IPS-15b (cell line): ENCODE measurements at regions not wholly inside any gene's neighbourhood (a gene's known extent, or its start where the extent isn't known, plus 50 kb on each side); places are given as distances from the start of the nearest gene placed in this dataset.
A peak's percentile ranks its signal among the peaks of the same experiment; 100 is the strongest.
"Not testable (repeated sequence)": the region's sequence is repeated elsewhere in the genome, so short reads cannot be mapped to it uniquely, and the experiment has no call there.

ENCODE experiments used
- H3K27me3 ChIP-seq: one replicate; pipeline ENCODE4 v1.6.1; 2013; ENCODE audit warnings: low read length; ENCODE audit not compliant: control insufficient read depth, insufficient read depth
- H3K36me3 ChIP-seq: one replicate; pipeline ENCODE4 v1.6.1; 2013; ENCODE audit warnings: low read length; ENCODE audit not compliant: control insufficient read depth, insufficient read depth
- H3K4me1 ChIP-seq: one replicate; pipeline ENCODE4 v1.6.1; 2013; ENCODE audit warnings: mild to moderate bottlenecking, low read length; ENCODE audit not compliant: control insufficient read depth, insufficient read depth
- H3K4me3 ChIP-seq: one replicate; pipeline ENCODE4 v1.5.1; 2013; ENCODE audit warnings: low read depth, low read length
- H3K9ac ChIP-seq: one replicate; pipeline ENCODE4 v1.6.1; 2013; ENCODE audit warnings: low read depth, mild to moderate bottlenecking, low read length
- H3K9me3 ChIP-seq: one replicate; pipeline ENCODE4 v1.6.1; 2013; ENCODE audit warnings: mild to moderate bottlenecking, low read length; ENCODE audit not compliant: control insufficient read depth, insufficient read depth

DNA sequence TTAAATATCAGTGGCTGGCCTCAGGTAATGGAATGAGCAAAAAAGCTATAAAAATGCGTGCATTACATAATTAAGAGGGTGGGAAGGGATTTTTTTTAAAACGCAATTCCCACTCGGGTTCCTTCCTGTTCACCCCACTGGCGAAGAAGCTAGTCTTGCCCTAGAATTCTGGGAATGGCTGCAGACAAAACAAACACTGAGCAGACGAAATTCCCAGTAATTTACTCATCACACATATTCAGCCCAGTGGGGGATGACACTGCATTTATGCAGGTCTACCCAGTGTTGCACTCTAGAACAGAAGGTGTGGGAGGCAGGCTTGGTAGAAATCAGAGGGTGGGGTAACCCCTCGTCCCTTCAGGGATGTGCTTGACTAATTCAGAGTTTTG lies 2695.0 kb upstream of the DEFB115 start:
- no peaks in the 10 kb centered on the region for H3K4me1 ChIP-seq
- no peak overlapping the region for H3K9ac ChIP-seq
- no peaks in the 10 kb centered on the region for H3K36me3 ChIP-seq
- no peaks in the 10 kb centered on the region for H3K27me3 ChIP-seq
- H3K4me3 ChIP-seq: no peak overlapping the region
- peaks cover 36% of the 10 kb centered on the region for H3K9me3 ChIP-seq

DNA sequence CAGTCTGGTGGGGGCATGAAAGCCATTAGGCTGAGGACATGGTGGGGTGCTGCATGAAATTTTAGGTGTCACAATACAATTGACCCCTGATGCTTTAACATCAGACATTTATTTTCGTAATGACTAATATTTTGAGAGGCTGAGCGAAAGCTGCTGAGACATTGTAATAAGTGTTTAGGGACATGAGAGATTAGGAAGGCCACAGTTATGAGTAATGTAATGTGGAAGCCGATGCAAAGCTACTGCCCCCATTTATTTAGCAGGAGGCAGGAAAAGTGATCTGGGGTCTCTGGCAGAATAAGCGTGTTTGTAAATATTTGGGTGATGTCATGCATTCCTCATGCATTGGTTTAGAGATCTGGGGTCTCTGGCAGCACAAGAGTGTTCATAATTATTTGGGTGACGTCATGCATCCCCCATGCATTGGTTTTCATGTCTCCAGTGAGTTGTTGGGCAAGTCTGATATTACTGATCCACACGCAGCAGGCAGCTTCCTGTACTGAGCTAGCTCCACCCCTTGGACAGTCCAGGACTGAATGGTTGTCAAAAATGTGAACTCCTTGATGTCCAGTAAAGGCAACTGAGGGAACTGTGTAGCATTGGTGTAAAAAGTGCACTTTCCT lies 2694.5 kb upstream of the DEFB115 start:
- not testable (repeated sequence) for H3K4me1 ChIP-seq, H3K4me3 ChIP-seq, H3K27me3 ChIP-seq, H3K36me3 ChIP-seq, H3K9ac ChIP-seq
- H3K9me3 ChIP-seq: peaks cover 32% of the 10 kb centered on the region

DNA sequence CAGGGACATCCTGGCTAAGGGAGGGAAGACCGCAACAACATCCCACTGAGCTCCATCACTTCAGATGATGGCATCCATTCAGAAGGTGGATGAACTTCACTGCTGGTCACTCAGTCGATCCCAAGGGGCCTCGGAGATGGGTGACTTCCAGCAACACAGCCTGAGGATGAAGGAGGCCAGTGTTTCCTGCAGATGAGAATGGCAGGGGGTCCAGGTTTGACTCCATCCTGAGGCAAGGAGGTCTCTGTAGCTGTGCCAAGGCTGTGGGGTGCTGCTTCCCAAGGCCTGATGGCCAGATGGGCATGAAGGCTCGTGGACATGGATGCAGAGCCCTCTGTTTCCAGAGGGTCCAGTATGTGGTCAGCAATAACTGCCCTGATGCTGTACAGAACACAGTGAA lies 2693.4 kb upstream of the DEFB115 start:
- peaks cover 28% of the 10 kb centered on the region for H3K9me3 ChIP-seq
- not testable (repeated sequence) for H3K36me3 ChIP-seq, H3K4me3 ChIP-seq, H3K9ac ChIP-seq, H3K4me1 ChIP-seq, H3K27me3 ChIP-seq

DNA sequence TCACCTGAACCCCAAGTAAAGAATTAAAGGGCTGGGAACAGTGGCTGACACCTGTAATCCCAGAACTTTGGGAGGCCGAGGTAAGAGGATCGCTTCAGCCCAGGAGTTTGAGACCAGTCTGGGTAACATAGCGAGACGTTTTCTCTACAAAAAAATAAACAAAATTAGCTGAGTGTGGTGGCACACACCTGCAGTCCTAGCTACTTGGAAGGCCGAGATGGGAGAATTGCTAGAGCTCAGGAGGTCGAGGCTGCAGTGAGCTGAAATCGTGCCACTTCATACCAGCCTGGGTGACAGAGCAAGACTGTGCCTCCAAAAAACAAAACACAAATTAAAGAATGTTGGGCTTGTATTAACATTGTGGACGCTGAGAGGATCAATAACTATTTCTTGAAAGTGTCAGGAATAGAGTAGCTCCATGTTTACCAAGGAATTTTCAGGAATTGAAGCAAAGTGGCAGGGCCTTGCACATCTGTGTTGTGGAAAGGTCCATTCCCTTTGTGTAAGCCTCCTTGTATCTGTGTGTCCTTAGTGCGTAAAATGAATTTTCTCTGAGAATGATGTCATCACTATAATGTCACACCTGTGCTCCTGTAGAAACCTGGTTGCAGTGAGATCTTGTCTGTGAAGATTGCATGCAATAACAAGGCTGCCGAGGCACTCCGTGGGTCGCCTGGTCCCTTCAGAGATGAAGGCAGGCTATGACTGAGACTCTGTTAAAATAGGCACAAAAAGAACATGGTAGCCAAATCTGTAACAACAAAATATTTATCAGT lies 2692.6 kb upstream of the DEFB115 start:
- H3K36me3 ChIP-seq, H3K4me3 ChIP-seq, H3K9ac ChIP-seq, H3K27me3 ChIP-seq, H3K4me1 ChIP-seq: not testable (repeated sequence)
- H3K9me3 ChIP-seq: peaks cover 23% of the 10 kb centered on the region

DNA sequence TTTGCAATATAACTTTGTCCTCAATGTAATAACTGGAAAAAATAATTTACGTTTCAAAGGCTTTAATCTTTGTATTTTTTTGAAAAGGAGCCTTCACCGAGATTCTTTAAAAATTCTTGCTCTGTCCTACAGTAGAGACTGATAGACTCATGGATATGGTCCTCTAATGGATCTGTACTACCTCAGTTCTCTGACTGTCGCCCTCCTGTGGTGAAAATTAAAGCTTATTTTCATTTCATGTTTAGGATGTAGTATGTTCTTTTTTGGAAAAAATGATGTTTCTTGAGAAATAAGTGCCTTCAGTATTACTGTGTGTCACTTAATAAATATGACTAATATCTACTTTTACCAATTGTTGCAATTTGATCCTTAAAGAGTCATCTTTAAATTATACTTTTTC lies 2681.5 kb upstream of the DEFB115 start:
- H3K4me3 ChIP-seq, H3K9me3 ChIP-seq, H3K9ac ChIP-seq, H3K36me3 ChIP-seq, H3K27me3 ChIP-seq, H3K4me1 ChIP-seq: not testable (repeated sequence)

DNA sequence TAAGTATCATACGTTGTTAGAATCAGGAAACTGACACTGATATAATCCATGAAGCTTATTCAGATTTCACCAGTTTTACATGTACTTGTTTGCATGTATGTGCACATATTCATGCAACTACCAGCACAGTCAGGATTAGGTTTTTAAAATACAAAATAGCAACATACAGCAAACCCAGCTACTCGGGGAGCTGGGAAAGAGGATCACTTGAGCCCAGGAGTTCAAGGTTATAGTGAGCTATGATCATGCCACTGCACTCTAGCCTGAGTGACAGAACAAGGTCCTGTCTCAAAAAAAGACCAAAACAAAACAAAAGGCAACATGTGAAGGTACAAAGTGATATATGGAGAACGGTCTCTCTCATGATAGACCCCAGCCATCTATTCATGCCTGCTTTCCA lies 2665.8 kb upstream of the DEFB115 start:
- not testable (repeated sequence) for H3K4me1 ChIP-seq, H3K36me3 ChIP-seq, H3K9me3 ChIP-seq, H3K9ac ChIP-seq, H3K27me3 ChIP-seq, H3K4me3 ChIP-seq

DNA sequence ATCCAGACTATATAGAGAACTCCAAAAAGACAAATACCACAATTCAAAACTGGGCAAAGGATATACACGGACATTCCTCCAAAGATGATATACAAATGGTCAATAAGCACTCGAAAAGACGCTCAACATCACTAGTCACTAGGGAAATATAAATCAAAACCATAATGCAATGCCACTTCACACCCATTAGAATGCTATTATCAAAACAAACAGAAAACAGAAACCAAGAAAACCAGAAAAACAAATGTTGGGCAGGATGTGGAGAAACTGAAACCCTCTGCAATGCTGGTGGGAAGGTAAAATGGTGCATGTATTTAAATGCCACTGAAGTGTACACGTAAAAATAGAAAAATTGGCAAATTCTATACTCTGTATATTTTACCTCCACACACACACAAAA lies 2664.1 kb upstream of the DEFB115 start:
- not testable (repeated sequence) for H3K4me1 ChIP-seq, H3K4me3 ChIP-seq, H3K9ac ChIP-seq, H3K9me3 ChIP-seq, H3K36me3 ChIP-seq, H3K27me3 ChIP-seq

DNA sequence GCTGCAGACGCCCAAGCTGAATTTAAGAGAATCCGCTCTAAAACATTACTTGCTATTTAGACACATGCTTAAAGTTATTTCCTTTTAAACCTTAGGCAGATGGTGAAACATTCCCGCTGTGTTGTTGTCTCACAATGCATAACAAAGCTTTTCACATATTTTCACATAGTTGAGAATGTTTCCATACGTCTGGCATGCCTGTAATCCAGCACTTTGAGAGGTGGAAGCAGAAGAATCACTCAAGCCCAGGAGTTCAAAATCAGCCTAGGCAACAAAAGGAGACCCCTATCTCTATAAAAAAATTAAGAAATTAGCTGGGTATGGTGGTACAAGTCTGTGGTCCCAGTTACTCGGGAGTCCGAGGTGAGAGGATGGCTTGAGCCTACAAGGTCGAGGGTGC lies 2663.0 kb upstream of the DEFB115 start:
- not testable (repeated sequence) for H3K36me3 ChIP-seq, H3K9me3 ChIP-seq, H3K4me1 ChIP-seq, H3K4me3 ChIP-seq, H3K27me3 ChIP-seq, H3K9ac ChIP-seq

DNA sequence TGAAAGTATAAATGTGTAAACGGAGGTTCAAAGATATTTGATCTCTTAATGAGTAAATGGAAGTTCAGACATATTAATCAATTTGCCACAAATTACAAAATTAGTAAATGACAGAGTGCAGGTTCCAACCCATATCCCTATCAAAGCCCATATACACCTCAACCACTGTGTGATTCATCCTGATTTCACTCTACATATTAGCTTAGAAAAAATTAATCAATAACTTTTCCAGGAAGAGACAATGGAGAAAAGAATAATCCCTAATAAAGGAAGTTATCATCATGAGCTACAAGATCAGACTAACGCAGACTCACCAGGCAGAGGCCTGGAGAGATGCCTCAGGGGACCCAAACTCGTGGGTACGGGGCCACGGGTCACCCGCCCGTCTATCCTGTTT lies 2655.5 kb upstream of the DEFB115 start:
- not testable (repeated sequence) for H3K9me3 ChIP-seq, H3K27me3 ChIP-seq, H3K36me3 ChIP-seq, H3K4me1 ChIP-seq
- peak overlapping the region; percentile 52 for H3K4me3 ChIP-seq
- peak overlapping the region; percentile 47 for H3K9ac ChIP-seq

DNA sequence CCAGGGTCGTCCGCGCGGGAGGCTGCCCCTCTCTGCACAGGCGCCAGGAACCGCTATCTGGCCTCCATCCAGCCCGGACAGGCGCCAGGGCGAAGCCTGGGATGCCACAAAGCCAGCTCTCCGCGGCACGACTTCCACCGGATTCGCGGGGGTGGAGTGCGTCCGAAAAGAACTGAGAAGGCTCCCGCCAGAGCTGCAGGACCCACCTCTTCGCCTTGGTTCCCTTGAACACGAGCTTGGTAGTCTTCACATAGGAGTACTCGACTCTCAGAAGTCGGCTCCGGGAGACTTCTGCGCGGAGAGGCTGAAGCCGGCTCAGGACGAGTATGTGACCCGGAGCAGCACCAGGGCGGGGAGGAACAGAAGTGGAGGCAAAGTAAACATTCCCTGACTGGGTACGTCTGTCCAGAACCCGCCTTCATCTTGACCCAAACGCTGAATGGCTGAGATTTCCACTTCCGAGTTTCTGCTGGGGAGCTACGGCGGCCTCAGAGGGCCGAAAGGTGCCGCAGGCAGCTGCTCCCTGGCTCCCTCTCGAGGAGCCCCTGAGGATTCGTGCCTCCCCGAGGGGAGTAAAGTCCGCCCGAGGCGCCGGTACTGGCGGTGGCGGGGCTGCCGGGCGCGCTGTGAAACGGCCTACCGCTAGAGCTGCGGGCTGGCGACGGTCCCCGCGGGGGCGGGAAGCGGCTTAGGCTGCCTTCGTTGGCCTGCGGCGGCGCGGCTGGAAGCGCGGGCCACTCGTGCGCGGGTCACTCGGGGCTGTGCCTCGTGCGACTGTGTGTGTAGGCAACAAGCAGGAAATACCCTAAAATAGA lies 2654.9 kb upstream of the DEFB115 start:
- not testable (repeated sequence) for H3K36me3 ChIP-seq, H3K4me1 ChIP-seq, H3K27me3 ChIP-seq, H3K9me3 ChIP-seq
- Histone ChIP-seq H3K9ac (peak overlapping the region; percentile 47), H3K4me3 (peak overlapping the region; percentile 52)

DNA sequence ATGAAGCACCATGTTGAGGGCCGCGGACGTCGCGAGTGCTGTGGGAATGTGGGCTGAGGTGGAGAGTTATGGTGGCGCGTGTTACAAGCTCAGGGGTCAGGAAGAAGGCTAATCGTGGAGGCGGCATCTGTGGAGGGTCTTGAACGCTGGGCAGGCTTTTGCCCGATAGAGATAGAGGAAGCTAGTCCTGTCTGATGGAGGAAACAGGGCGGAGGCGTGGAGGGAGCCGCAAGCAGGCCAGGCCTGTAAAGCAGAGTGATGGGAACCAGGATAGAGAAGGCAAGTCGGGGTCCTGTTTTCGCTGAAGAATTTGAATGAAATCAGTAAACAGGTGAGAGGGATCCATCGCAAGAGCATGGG lies 2654.3 kb upstream of the DEFB115 start:
- H3K4me1 ChIP-seq, H3K27me3 ChIP-seq, H3K36me3 ChIP-seq, H3K9ac ChIP-seq, H3K9me3 ChIP-seq: not testable (repeated sequence)
- H3K4me3 ChIP-seq: peak overlapping the region; percentile 52

DNA sequence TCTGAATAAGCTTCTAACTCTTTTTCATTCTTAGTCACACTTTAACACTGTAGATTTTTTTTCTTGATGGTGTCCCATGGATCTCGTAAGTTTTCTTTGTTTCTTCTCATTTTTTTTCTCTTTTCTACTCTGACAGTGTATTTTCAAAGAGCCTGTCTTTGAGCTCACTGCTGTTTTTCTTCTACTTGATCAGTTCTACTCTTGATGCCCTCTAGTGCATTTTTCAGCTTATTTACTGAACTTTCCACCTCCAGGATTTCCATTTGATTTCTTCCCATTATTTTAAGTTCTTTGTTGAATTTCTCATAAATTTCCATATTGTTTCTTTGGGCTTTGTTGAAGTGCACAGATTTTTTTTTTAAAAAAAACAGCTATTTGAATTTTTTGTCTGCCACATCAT lies 2641.1 kb upstream of the DEFB115 start:
- H3K36me3 ChIP-seq: no peaks in the 10 kb centered on the region
- peaks cover 26% of the 10 kb centered on the region for H3K9me3 ChIP-seq
- H3K4me1 ChIP-seq: no peaks in the 10 kb centered on the region
- H3K4me3 ChIP-seq: no peak overlapping the region
- no peaks in the 10 kb centered on the region for H3K27me3 ChIP-seq
- no peak overlapping the region for H3K9ac ChIP-seq
